ENCODE measurements at regions not wholly inside any gene's neighbourhood (a gene's known extent, or its start where the extent isn't known, plus 50 kb on each side); places are given as distances from the start of the nearest gene placed in this dataset.

- DNase-seq = no peak
Measured at GRCh38 chr1:87938631-87939030, 610.0 kb downstream of the LMO4 start.

- DNase-seq = no peak
Measured at GRCh38 chr1:87939444-87939843, 610.8 kb downstream of the LMO4 start.

- DNase-seq = no peak
Measured at GRCh38 chr1:87940421-87940820, 611.7 kb downstream of the LMO4 start.

- DNase-seq = no peak
Measured at GRCh38 chr1:87941337-87941946, 612.8 kb downstream of the LMO4 start.

GRCh38 chr1:87942165-87942564 is 613.5 kb downstream of the LMO4 start:
- no peak for DNase-seq

- DNase-seq = no peak
Measured at GRCh38 chr1:87949711-87950110, 621.0 kb downstream of the LMO4 start.

GRCh38 chr1:87950369-87950768 is 621.7 kb downstream of the LMO4 start:
- DNase-seq = no peak

- no peak for DNase-seq
Measured at GRCh38 chr1:87951409-87951808, 622.7 kb downstream of the LMO4 start.

GRCh38 chr1:87951852-87952251 is 623.2 kb downstream of the LMO4 start:
- no peak for DNase-seq

GRCh38 chr1:87953121-87953520 is 624.4 kb downstream of the LMO4 start:
- no peak for DNase-seq

- DNase-seq = peak; percentile 46
Measured at GRCh38 chr1:87953732-87954344, 625.2 kb downstream of the LMO4 start.

GRCh38 chr1:87955038-87955437 is 626.4 kb downstream of the LMO4 start:
- no peak for DNase-seq

- DNase-seq = no peak
Measured at GRCh38 chr1:87956072-87956471, 627.4 kb downstream of the LMO4 start.

- no peak for DNase-seq
Measured at GRCh38 chr1:87956750-87957149, 628.1 kb downstream of the LMO4 start.

GRCh38 chr1:87957331-87957730 is 628.7 kb downstream of the LMO4 start:
- DNase-seq = no peak

- DNase-seq = no peak
Measured at GRCh38 chr1:87958201-87958600, 629.5 kb downstream of the LMO4 start.

- DNase-seq = no peak
Measured at GRCh38 chr1:87958716-87959115, 630.0 kb downstream of the LMO4 start.

- no peak for DNase-seq
Measured at GRCh38 chr1:87959236-87959635, 630.6 kb downstream of the LMO4 start.

GRCh38 chr1:87961992-87962391 is 633.3 kb downstream of the LMO4 start:
- no peak for DNase-seq

GRCh38 chr1:87963556-87963955 is 634.9 kb downstream of the LMO4 start:
- no peak for DNase-seq

GRCh38 chr1:87965193-87965592 is 636.5 kb downstream of the LMO4 start:
- no peak for DNase-seq

- DNase-seq = no peak
Measured at GRCh38 chr1:87968197-87968955, 639.7 kb downstream of the LMO4 start.

GRCh38 chr1:87969040-87969439 is 640.4 kb downstream of the LMO4 start:
- no peak for DNase-seq

- no peak for DNase-seq
Measured at GRCh38 chr1:87972811-87973210, 644.1 kb downstream of the LMO4 start.

Data from stimulated activated CD4-positive, alpha-beta T cell treated with anti-CD3 and anti-CD28 coated beads, Interleukin-4, amount 100 ng/mL, for 24 hours (primary cell).